ENCODE measurements at regions not wholly inside any gene's neighbourhood (a gene's known extent, or its start where the extent isn't known, plus 50 kb on each side); places are given as distances from the start of the nearest gene placed in this dataset.

GRCh38 chr6:28693751-28694443, 168.2 kb downstream of the GPX5 start:
- in situ Hi-C loops (cut with MboI; ENCODE audit: low sequenced_read_pairs) = loop anchor here (25.0 kb wide), 2 partner anchors 318 to 893 kb away; partner anchors contain the start of genes OR2H2 and ZNF311

GRCh38 chr6:28695715-28696114, 170.0 kb downstream of the GPX5 start:
- in situ Hi-C loops (cut with MboI; ENCODE audit: low sequenced_read_pairs) = loop anchor here (25.0 kb wide), 2 partner anchors 317 to 892 kb away; partner anchors contain the start of genes OR2H2 and ZNF311

- in situ Hi-C loops (cut with MboI; ENCODE audit: low sequenced_read_pairs) = loop anchor here (25.0 kb wide), 2 partner anchors 316 to 891 kb away; partner anchors contain the start of genes OR2H2 and ZNF311
Measured at GRCh38 chr6:28696167-28696566, 170.5 kb downstream of the GPX5 start.

GRCh38 chr6:28696682-28697081, 171.0 kb downstream of the GPX5 start:
- in situ Hi-C loops (cut with MboI; ENCODE audit: low sequenced_read_pairs) = loop anchor here (25.0 kb wide), 2 partner anchors 316 to 891 kb away; partner anchors contain the start of genes OR2H2 and ZNF311

GRCh38 chr6:28707387-28708282, 182.0 kb downstream of the GPX5 start:
- in situ Hi-C loops (cut with MboI; ENCODE audit: low sequenced_read_pairs) = no loop called here

- in situ Hi-C loops (cut with MboI; ENCODE audit: low sequenced_read_pairs) = no loop called here
Measured at GRCh38 chr6:28709478-28710349, 184.0 kb downstream of the GPX5 start.

- in situ Hi-C loops (cut with MboI; ENCODE audit: low sequenced_read_pairs) = no loop called here
Measured at GRCh38 chr6:28710466-28711191, 184.9 kb downstream of the GPX5 start.

- in situ Hi-C loops (cut with MboI; ENCODE audit: low sequenced_read_pairs) = no loop called here
Measured at GRCh38 chr6:28711325-28711724, 185.6 kb downstream of the GPX5 start.

- in situ Hi-C loops (cut with MboI; ENCODE audit: low sequenced_read_pairs) = no loop called here
Measured at GRCh38 chr6:28711788-28712341, 186.2 kb downstream of the GPX5 start.

- in situ Hi-C loops (cut with MboI; ENCODE audit: low sequenced_read_pairs) = no loop called here
Measured at GRCh38 chr6:28712982-28713381, 187.3 kb downstream of the GPX5 start.

GRCh38 chr6:28719275-28719940, 193.7 kb downstream of the GPX5 start:
- in situ Hi-C loops (cut with MboI; ENCODE audit: low sequenced_read_pairs) = no loop called here

- in situ Hi-C loops (cut with MboI; ENCODE audit: low sequenced_read_pairs) = no loop called here
Measured at GRCh38 chr6:28720357-28721231, 194.9 kb downstream of the GPX5 start.

- in situ Hi-C loops (cut with MboI; ENCODE audit: low sequenced_read_pairs) = no loop called here
Measured at GRCh38 chr6:28721372-28721771, 195.7 kb downstream of the GPX5 start.

GRCh38 chr6:28724395-28724794, 198.7 kb downstream of the GPX5 start:
- in situ Hi-C loops (cut with MboI; ENCODE audit: low sequenced_read_pairs) = no loop called here

GRCh38 chr6:28725274-28725809, 198.4 kb downstream of the TRIM27 start:
- in situ Hi-C loops (cut with MboI; ENCODE audit: low sequenced_read_pairs) = no loop called here

GRCh38 chr6:28725890-28726348, 197.9 kb downstream of the TRIM27 start:
- in situ Hi-C loops (cut with MboI; ENCODE audit: low sequenced_read_pairs) = no loop called here

- in situ Hi-C loops (cut with MboI; ENCODE audit: low sequenced_read_pairs) = no loop called here
Measured at GRCh38 chr6:28726569-28727309, 197.0 kb downstream of the TRIM27 start.
